Left lung (tissue), 4 donors: ENCODE measurements at regions not wholly inside any gene's neighbourhood (a gene's known extent, or its start where the extent isn't known, plus 50 kb on each side); places are given as distances from the start of the nearest gene placed in this dataset.

Experiments
- ATAC-seq: fragments of 200-7000 bp; cut with Tn5 transposase; one replicate; pipeline ENCODE4 v1.9.1; 2020; ENCODE audit warnings: moderate library complexity
- DNase-seq, 4 donors: peaks; one replicate each; pipeline ENCODE4 v3.0.0-alpha.2; 2013 to 2020
- H3K27ac ChIP-seq, 2 donors: fragments of 200-600 bp; sonication (generic) in 1 of 2; one replicate each; pipeline versions ENCODE4 v1.5.0 to v1.8.0; 2020 to 2021
- H3K27me3 ChIP-seq, 2 donors: fragments of 200-600 bp; sonication (generic) in 1 of 2; one replicate each; pipeline versions ENCODE4 v1.5.0 to v1.8.0; 2020 to 2021
- H3K36me3 ChIP-seq, 2 donors: fragments of 200-600 bp; sonication (generic) in 1 of 2; one replicate each; pipeline versions ENCODE4 v1.5.0 to v1.8.0; 2020 to 2021
- H3K4me1 ChIP-seq, 2 donors: fragments of 200-600 bp; one replicate each; pipeline ENCODE4 v1.8.0; 2021
- H3K4me3 ChIP-seq, 2 donors: fragments of 200-600 bp; sonication (generic) in 1 of 2; one replicate each; pipeline versions ENCODE4 v1.5.0 to v1.8.0; 2020 to 2021; ENCODE audit warnings: mild to moderate bottlenecking in 1 of 2
- H3K9me3 ChIP-seq, 2 donors: fragments of 200-600 bp; sonication (generic) in 1 of 2; one replicate each; pipeline versions ENCODE4 v1.5.0 to v1.8.0; 2020 to 2021
- CTCF ChIP-seq, 2 donors: fragments of 200-600 bp; sonication (generic) in 1 of 2; IDR thresholded peaks; one replicate each; pipeline versions ENCODE4 v1.5.0 to v1.8.0; 2021; ENCODE audit warnings: antibody characterized with exemption in 2 of 2
- intact Hi-C, 2 donors: fragments of 100-400 bp; cut with DNase I; formaldehyde crosslinking; loops; one replicate each; pipeline versions ENCODE4 v1.11.2 to v1.14.2; 2022
- donor health status: DM: no; HTN: yes; CAD: no.
- donor health status: DM: no; HTN: no; CAD: no.

GRCh38 chr18:44156126-44156525 is 524.6 kb upstream of the SETBP1 start:
- H3K36me3 ChIP-seq = no peaks in the 10 kb centered on the region
- H3K4me3 ChIP-seq = no peak overlapping the region
- ATAC-seq (no peak), DNase-seq (no peak)
- H3K27ac ChIP-seq = no peak overlapping the region
- H3K9me3 ChIP-seq = peaks cover 0 to 2% of the 10 kb centered on the region in 2 donors
- intact Hi-C loops = no loop called here
- no peak for TF ChIP-seq CTCF (IDR thresholded peaks at IDR 0.05)
- H3K4me1 ChIP-seq = no peaks in the 10 kb centered on the region
- H3K27me3 ChIP-seq = no peaks in the 10 kb centered on the region

- Histone ChIP-seq H3K9me3 (peaks cover 0 to 7% of the 10 kb centered on the region in 2 donors), H3K36me3 (no peaks in the 10 kb centered on the region), H3K4me1 (no peaks in the 10 kb centered on the region), H3K27me3 (no peaks in the 10 kb centered on the region), H3K4me3 (no peak overlapping the region), H3K27ac (no peak overlapping the region)
- peak in 2 of 4 donors; percentile 3 to 6 for DNase-seq
- TF ChIP-seq CTCF (IDR thresholded peaks at IDR 0.05) = no peak
- intact Hi-C loops = no loop called here
- ATAC-seq = no peak
These were observed 523.8 kb upstream of the SETBP1 start for GRCh38 chr18:44156776-44157335.

- H3K9me3 ChIP-seq = no peaks in the 10 kb centered on the region
- H3K27ac ChIP-seq = no peak overlapping the region
- no peak overlapping the region for H3K4me3 ChIP-seq
- intact Hi-C loops = no loop called here
- no peaks in the 10 kb centered on the region for H3K27me3 ChIP-seq
- H3K36me3 ChIP-seq = no peaks in the 10 kb centered on the region
- no peaks in the 10 kb centered on the region for H3K4me1 ChIP-seq
- DNase-seq (no peak), ATAC-seq (no peak)
- TF ChIP-seq CTCF (IDR thresholded peaks at IDR 0.05) = no peak
These were observed 510.3 kb upstream of the SETBP1 start for GRCh38 chr18:44170208-44170880.

GRCh38 chr18:44171301-44171700 is 509.4 kb upstream of the SETBP1 start:
- DNase-seq (no peak), ATAC-seq (no peak)
- H3K4me1 ChIP-seq = no peaks in the 10 kb centered on the region
- intact Hi-C loops = no loop called here
- no peaks in the 10 kb centered on the region for H3K36me3 ChIP-seq
- no peak overlapping the region for H3K4me3 ChIP-seq
- H3K27me3 ChIP-seq = no peaks in the 10 kb centered on the region
- TF ChIP-seq CTCF (IDR thresholded peaks at IDR 0.05) = no peak
- no peak overlapping the region for H3K27ac ChIP-seq
- no peaks in the 10 kb centered on the region for H3K9me3 ChIP-seq

GRCh38 chr18:44175891-44176290 is 504.8 kb upstream of the SETBP1 start:
- Histone ChIP-seq H3K9me3 (no peaks in the 10 kb centered on the region), H3K27me3 (no peaks in the 10 kb centered on the region), H3K4me1 (no peaks in the 10 kb centered on the region), H3K27ac (no peak overlapping the region), H3K4me3 (no peak overlapping the region), H3K36me3 (no peaks in the 10 kb centered on the region)
- intact Hi-C loops = no loop called here
- no peak for TF ChIP-seq CTCF (IDR thresholded peaks at IDR 0.05)
- DNase-seq (no peak), ATAC-seq (no peak)
